ENCODE measurements at regions not wholly inside any gene's neighbourhood (a gene's known extent, or its start where the extent isn't known, plus 50 kb on each side); places are given as distances from the start of the nearest gene placed in this dataset.

DNA sequence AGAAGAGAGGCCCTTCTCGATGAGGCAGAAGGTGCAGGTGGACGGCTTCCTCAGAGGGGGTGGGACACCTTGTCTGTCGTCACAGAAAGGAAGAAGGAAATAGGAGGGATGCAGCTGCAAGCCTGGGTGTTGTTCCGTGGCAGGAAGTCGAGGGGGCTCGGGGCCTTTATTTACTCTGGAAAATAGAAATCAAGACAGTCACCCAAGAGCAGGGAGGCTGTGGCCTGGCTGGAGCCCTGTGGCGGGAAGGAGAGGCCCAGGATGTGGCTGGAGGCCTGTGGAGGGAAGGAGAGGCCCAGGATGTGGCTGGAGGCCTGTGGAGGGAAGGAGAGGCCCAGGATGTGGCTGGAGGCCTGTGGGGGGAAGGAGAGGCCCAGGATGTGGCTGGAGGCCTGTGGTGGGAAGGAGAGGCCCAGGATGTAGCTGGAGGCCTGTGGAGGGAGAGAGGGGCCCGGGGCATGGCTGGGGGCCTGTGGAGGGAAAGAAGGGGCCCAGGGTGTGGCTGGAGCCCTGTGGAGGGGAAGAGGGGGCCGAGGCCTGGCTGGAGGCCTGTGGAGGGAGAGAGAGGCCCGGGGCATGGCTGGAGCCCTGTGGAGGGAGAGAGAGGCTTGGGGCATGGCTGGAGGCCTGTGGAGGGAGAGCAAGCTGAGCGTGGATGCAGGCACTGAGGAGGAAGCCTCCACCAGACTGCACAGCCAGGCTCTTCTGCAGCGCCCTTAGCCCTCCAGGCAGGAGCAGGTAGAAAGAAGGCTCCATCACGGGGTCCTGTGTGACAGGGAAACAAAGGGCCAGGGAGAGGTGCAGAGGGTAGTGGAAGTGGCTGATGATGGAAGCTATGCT is 97.3 kb upstream of the SFMBT2 start:
- DNase-seq, result peak in 1 of 5 experiments; percentile 88

DNA sequence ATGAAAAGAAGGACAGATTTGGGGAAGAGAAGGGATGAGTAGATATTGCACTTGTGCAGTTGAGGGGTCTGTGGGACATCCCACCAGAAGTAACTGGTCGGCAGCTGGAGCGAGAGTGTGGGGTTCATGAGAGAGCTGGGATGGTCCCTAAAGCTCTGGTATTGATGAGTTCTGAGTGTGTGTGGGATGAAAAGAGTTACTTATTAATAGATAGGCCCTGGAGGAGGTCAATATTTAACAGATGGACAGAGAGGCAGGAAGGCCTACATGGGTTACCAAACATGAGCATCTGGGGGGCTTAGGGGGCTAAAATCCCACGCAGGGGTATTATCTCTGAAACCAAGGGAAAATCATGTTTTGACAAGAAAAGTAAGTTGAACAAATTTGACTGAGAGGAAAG is 95.7 kb upstream of the SFMBT2 start:
- no peak for DNase-seq

DNA sequence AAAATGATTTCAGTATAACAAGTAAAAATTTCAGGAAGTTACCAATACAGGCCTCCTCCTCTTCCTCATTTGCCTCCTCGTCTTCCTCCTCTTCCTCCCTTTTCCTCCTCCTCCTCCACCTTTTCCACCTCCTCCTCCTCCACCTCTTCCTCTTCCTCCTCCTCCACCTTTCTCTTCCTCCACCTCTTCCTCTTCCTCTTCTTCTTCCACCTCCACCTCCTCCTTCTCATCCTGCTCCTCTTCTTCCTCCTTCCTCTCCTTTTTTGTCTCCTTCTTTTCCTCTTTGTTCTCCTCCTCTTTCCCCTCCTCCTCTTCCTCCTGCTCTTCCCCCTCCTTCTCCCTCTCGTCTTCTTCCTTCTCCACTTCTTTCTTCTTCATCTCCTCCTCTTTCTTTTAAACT is 94.4 kb upstream of the SFMBT2 start:
- DNase-seq, result no peak

DNA sequence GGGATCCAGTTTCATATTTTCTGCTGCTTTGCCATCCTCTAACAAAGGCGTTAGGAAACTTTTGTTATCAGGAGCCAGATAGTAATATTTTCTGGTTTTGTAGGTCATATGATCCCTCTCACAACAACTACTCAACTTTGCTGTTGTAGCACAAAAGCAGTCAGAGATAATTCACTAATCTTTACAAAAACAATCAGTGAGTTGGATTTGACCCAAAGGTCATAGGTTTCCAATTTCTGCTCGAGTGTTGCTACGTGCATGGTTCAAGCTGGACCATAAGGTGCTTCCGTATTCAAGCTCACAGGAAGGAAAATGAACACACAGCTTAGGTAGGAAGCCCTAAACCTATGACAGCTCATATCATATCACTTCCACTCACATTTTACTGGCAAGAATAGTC is 92.4 kb upstream of the SFMBT2 start:
- no peak for DNase-seq

GRCh38 chr10:7501157-7501556 is 90.3 kb upstream of the SFMBT2 start:
- peak in 2 of 5 experiments; percentile 12 to 64 for DNase-seq

DNA sequence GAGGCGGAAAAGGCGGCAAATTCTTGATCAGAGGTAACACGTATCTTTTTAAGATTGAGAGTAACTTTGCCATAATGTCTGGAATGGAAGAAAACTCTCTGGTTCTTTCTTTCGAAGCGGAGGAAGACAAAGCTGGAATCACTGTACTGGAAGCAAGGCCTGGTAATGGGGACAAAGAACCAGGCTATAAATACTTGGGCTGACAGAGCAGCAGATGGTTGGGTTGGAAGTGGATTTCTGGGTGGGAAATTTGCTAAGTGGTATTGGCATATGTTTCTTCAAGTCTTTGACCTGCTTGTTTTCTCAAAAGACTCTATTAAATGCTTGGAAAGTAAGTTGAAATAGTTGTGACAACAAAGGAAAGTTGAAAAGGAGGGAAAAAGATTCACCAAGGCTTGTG is 87.3 kb upstream of the SFMBT2 start:
- no peak for DNase-seq

- no peak for DNase-seq
Observed at GRCh38 chr10:7493996-7494395, 83.2 kb upstream of the SFMBT2 start.

- DNase-seq, result no peak
Observed at GRCh38 chr10:7492660-7493046, 81.8 kb upstream of the SFMBT2 start.

GRCh38 chr10:7491949-7492659 is 81.3 kb upstream of the SFMBT2 start:
- DNase-seq, result peak in 1 of 5 experiments; percentile 78

- no peak for DNase-seq
Observed at GRCh38 chr10:7491230-7491629, 80.4 kb upstream of the SFMBT2 start.

DNA sequence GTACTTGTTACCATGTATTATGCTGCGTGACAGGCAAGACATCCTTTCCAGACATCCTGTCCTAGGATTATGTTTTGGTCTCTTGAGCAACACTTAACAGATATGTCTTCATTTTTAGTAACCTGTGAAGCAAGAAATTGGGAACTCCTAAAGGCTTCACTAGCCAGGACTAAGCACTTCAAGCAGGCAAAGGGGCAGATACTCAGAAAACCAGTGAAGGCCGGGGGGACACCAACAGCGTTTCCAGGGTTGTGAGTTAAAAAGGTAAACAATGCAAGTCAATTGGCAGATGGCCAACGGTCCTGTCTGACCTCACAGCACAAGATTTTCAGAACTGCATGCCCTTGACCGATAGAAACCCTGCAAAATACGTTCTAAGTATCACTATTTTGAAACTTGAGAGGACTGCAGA is 77.6 kb upstream of the SFMBT2 start:
- DNase-seq, result no peak

GRCh38 chr10:7487528-7487927 is 76.7 kb upstream of the SFMBT2 start:
- DNase-seq, result no peak

DNA sequence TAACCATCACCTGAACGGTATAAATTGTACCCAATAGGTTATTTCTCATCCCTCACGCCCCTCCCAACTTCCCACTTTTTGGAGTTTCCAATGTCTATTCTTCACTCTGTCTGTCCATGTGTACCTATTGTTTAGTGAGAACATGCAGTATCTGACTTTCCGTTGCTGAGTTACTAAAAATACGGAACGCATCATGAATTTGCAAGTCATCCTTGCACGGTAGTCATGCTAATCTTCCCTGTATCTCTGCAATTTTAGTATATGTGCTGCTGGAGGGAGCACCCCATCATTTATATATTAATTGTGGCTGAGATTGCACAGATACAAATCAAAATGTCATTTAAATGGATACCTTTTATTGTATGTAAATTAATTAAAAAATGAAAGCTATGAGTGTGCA is 75.7 kb upstream of the SFMBT2 start:
- no peak for DNase-seq

DNA sequence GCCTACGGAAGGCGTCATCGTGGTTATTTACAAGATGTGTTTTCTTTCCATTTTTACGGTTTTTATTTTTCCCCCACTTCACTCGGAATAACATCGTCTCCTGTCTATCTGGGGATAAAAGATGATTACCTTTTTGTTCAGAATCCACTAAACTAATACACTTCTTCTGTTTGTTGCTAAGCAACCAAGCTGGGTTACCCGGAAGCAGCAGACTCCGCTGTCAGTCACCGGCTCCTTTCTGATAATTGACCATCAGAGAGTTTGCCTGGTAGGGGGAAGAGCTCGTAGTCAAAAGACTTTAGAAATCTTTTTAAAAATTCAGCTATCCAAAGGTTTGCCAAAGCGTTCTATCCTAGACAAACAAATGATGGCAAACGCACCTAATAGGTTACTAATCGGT is 75.0 kb upstream of the SFMBT2 start:
- no peak for DNase-seq

- peak in 1 of 5 experiments; percentile 12 for DNase-seq
Observed at GRCh38 chr10:7485244-7485556, 74.4 kb upstream of the SFMBT2 start.

- DNase-seq, result peak in 3 of 5 experiments; percentile 9 to 99 (median 74)
Observed at GRCh38 chr10:7484456-7485243, 73.8 kb upstream of the SFMBT2 start.

GRCh38 chr10:7483848-7484247 is 73.0 kb upstream of the SFMBT2 start:
- peak in 2 of 5 experiments; percentile 13 to 79 for DNase-seq

DNA sequence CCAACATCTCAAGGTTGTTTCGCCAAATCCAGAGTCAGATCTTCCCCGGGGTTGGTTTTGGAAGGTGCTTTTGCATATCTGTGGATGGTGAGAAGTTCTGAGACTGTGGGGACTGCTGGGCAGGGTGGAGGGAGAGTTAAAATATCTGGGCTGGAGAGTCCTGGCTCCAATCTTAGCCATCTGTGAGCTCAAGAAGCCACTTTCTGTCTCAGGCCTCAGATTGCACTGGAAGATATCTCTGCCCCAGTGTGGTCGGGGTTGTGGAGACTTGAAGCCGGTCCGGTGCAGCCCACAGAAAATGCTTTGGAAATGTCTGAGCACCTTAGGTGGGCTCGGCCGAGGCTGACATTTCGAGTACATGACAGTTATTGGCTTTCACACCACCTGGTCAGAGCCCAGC is 72.2 kb upstream of the SFMBT2 start:
- no peak for DNase-seq

DNA sequence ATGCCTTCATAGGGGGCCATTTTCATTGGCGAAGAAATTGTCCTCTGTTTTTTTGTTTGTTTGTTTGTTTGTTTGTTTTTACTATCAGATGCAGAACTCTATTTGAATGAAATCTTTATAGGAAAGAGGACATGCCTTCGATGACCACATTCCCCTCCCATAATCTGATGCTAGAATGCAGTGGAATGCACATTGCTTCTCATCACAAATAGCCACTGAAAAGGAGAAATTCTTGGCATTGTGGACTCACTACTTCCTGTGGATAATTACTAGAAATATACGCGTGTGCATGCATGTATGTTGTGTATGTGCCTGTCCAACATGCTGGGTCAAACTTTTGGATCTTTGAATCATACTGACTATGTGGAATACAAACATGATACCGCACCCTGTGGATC is 70.5 kb upstream of the SFMBT2 start:
- DNase-seq, result no peak

DNA sequence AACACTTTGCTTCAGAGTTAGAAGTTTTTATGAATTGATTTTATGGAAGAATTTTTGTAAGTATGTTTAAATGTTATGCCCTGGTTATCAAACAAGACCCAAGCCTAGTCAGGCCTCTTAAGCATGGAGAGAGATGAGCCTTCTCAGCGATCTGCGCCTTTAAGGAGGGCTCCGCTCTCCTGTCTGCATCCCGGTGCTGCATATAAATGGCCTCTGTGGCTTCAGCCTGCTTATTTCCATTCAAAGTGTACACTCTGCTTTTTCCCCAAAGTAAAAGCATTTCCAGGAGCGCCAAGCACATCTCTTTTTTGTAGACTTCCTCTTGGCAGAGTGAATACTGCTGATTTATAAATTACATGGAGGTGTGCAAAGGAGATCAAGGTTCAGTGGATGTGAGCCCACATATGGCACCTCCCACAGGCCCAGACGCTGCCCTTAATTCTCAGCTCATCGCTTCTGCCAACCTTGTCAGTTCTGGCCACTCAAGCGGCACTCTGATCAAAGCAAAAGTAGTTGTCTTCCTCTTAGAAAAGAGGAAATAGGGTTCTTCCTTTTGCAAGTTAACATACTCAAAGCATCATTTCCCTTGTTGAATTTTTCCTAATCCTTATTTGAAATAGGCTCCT is 70.0 kb upstream of the SFMBT2 start:
- peak in 1 of 5 experiments; percentile 57 for DNase-seq

DNA sequence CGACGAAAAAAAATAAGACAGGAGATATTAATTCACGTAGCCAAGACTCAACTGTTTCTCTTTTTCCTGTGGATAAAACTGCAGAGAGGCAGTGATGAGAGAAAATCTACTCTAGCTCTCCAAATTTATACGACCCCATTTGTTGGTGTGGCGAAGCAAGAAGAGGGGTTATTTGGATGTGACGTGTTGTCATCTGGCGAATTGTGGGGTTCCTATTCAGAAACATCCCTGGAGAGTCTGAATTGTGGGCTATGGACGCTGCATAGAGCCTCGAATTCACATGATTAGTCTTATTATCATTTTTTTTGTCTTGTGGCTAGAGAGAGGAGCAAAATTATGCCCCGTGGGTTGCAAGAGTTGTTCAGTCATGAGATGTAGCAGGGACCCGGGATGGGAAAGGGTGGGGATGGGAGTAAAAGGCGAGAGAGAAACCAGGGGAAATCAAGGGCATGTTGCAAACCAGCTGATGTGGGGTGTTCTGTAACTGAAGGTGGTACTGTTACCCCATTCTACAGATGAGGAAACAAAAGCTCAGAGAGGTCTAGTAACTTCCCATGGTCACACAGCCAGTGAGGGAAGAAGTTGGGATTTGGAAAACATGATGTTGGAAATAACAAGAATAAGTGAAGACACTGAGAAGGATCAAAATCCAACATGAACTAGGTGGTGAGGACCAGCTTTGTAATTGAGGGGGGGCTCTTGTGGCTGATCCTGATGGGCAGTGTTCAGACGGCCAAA is 69.2 kb upstream of the SFMBT2 start:
- no peak for DNase-seq

DNA sequence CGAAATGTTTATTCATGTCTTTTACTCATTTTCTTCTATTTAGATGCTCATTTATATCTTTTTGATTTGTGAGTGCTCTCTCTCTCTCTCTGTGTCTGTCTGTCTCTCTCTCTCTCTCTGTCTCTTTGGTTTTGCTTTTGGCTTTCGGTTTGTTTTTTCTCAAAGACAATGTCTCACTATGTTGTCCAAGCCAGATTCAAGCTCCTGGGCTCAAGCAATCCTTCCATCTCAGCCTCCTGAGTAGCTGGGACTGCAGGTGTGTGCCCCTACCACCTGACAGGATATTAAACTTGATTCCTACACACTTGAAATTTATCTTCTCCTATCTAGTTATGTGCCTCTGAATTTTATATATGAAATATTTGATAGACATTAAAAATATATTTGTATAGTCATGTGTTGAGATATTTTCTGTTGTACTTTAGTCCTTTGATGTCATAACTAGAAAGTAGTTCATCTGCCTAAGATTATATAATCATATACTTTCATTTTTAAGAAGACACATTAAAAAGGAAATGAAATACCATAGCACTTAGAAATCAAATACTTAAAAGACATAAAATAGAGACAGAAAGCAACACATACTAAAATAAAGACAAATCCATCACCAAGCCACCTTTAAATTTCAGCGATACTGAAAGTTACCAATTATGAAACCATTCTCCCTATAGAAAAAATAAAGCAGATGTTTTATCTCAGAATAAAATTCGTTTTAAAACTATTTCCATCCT is 68.1 kb upstream of the SFMBT2 start:
- peak in 1 of 5 experiments; percentile 35 for DNase-seq

Measured in T-helper 2 cell (primary cell).